Thymus (tissue), 11 donors: ENCODE measurements at regions not wholly inside any gene's neighbourhood (a gene's known extent, or its start where the extent isn't known, plus 50 kb on each side); places are given as distances from the start of the nearest gene placed in this dataset.

Experiments
- DNase-seq, 9 donors: peaks; one replicate each; pipeline ENCODE4 v3.0.0-alpha.2; 2013; ENCODE audit warnings: low spot score in 9 of 9, low read depth in 6 of 9, missing footprints in 1 of 9
- H3K27ac ChIP-seq, 2 donors: one replicate each; pipeline ENCODE4 v1.5.1; 2013; ENCODE audit warnings: control low read depth in 1 of 2, low read depth in 1 of 2, low read length in 1 of 2, mild to moderate bottlenecking in 1 of 2, moderate library complexity in 1 of 2
- H3K27me3 ChIP-seq, 2 donors: one replicate each; pipeline ENCODE4 v1.5.1; 2013; ENCODE audit warnings: low read length in 1 of 2; ENCODE audit not compliant: control insufficient read depth in 2 of 2, insufficient read depth in 1 of 2
- H3K36me3 ChIP-seq, 2 donors: one replicate each; pipeline ENCODE4 v1.5.1; 2013; ENCODE audit warnings: low read length in 1 of 2, mild to moderate bottlenecking in 1 of 2, moderate library complexity in 1 of 2; ENCODE audit not compliant: control insufficient read depth in 2 of 2, insufficient read depth in 2 of 2
- H3K4me1 ChIP-seq, 2 donors: one replicate each; pipeline ENCODE4 v1.5.1; 2013; ENCODE audit warnings: low read length in 2 of 2; ENCODE audit not compliant: control insufficient read depth in 2 of 2, insufficient read depth in 2 of 2
- H3K4me3 ChIP-seq, 2 donors: one replicate each; pipeline ENCODE4 v1.5.1; 2013; ENCODE audit warnings: low read length in 2 of 2, control low read depth in 1 of 2, mild to moderate bottlenecking in 1 of 2
- H3K9me3 ChIP-seq, 2 donors: one replicate each; pipeline ENCODE4 v1.5.1; 2013; ENCODE audit warnings: low read length in 1 of 2, mild to moderate bottlenecking in 1 of 2; ENCODE audit not compliant: control insufficient read depth in 2 of 2, insufficient read depth in 1 of 2
- WGBS: extraction: QIAGEN DNeasy Blood & Tissue Kit; methylation state at CpG from one replicate; pipeline ENCODE4 v1.1.7; 2013; 5-methylcytosine and 5-hydroxymethylcytosine counted together
- donor health status: healthy.

DNA sequence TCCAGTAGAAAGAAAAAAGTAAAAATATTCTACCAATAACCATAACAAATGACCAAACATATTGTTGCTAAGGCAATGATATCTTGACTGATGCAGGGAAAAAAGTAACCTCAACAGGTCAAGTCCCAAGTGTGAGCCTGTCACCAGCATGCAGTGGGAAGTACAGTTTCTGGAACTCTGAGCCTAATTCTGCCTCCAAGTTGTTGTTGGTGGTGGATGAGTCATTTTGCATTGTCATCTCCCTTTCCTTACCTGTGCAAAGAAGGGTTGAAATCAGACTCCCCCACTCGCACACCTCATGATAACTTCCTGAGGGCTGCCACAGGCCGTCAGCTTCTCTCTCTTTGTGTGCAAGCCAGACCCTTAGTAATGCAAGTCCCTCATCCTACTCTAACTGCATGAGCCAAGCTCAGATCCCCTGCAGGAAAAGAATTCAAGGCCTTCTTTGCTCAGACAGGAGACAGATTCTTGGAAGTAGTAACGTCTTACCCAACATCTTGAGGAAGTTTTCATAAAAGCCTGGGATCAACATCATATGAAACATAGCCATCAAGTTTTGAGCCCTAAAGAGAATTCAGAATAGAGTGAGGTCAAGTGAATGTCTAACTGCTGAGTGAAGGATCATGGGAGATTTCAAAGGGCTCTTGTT lies 207.6 kb upstream of the FOXA2 start:
- Histone ChIP-seq H3K27ac (no peak overlapping the region), H3K4me1 (no peaks in the 10 kb centered on the region), H3K9me3 (no peaks in the 10 kb centered on the region), H3K27me3 (no peaks in the 10 kb centered on the region), H3K4me3 (no peak overlapping the region), H3K36me3 (no peaks in the 10 kb centered on the region)
- 55% methylated on average over 3 of the region's 3 CpGs for WGBS
- no peak for DNase-seq

GRCh38 chr20:22794200-22794599 lies 209.8 kb upstream of the FOXA2 start:
- no peak overlapping the region for H3K4me3 ChIP-seq
- DNase-seq, result no peak
- 78% methylated on average over 1 of the region's 1 CpG for WGBS
- H3K27me3 ChIP-seq, result no peaks in the 10 kb centered on the region
- H3K27ac ChIP-seq, result no peak overlapping the region
- no peaks in the 10 kb centered on the region for H3K4me1 ChIP-seq
- no peaks in the 10 kb centered on the region for H3K9me3 ChIP-seq
- H3K36me3 ChIP-seq, result no peaks in the 10 kb centered on the region

- Histone ChIP-seq H3K27me3 (no peaks in the 10 kb centered on the region), H3K36me3 (no peaks in the 10 kb centered on the region), H3K9me3 (no peaks in the 10 kb centered on the region), H3K4me3 (no peak overlapping the region), H3K4me1 (no peaks in the 10 kb centered on the region), H3K27ac (no peak overlapping the region)
- no peak for DNase-seq
- 61% methylated on average over 5 of the region's 5 CpGs for WGBS
Measured at GRCh38 chr20:22795433-22795832, 211.1 kb upstream of the FOXA2 start.

- no peak for DNase-seq
- Histone ChIP-seq H3K4me3 (no peak overlapping the region), H3K27ac (no peak overlapping the region), H3K9me3 (no peaks in the 10 kb centered on the region), H3K4me1 (no peaks in the 10 kb centered on the region), H3K27me3 (no peaks in the 10 kb centered on the region), H3K36me3 (no peaks in the 10 kb centered on the region)
- 94% methylated on average over 4 of the region's 4 CpGs for WGBS
Measured at GRCh38 chr20:22795871-22796270, 211.5 kb upstream of the FOXA2 start.

- 84% methylated on average over 5 of the region's 5 CpGs for WGBS
- H3K27ac ChIP-seq, result no peak overlapping the region
Measured at GRCh38 chr20:22796469-22797077, 212.2 kb upstream of the FOXA2 start.

GRCh38 chr20:22797103-22797502 lies 212.7 kb upstream of the FOXA2 start:
- H3K27me3 ChIP-seq, result no peaks in the 10 kb centered on the region
- H3K27ac ChIP-seq, result no peak overlapping the region
- 90% methylated on average over 3 of the region's 3 CpGs for WGBS
- no peaks in the 10 kb centered on the region for H3K36me3 ChIP-seq
- no peaks in the 10 kb centered on the region for H3K4me1 ChIP-seq
- no peaks in the 10 kb centered on the region for H3K9me3 ChIP-seq
- DNase-seq, result no peak
- H3K4me3 ChIP-seq, result no peak overlapping the region

More at GRCh38 chr20:22796469-22797077, 212.2 kb upstream of the FOXA2 start:
- Histone ChIP-seq H3K36me3 (no peaks in the 10 kb centered on the region), H3K27me3 (no peaks in the 10 kb centered on the region), H3K9me3 (no peaks in the 10 kb centered on the region), H3K4me1 (no peaks in the 10 kb centered on the region), H3K4me3 (no peak overlapping the region)
- no peak for DNase-seq

- Histone ChIP-seq H3K36me3 (no peaks in the 10 kb centered on the region), H3K27ac (no peak overlapping the region), H3K4me1 (no peaks in the 10 kb centered on the region), H3K9me3 (no peaks in the 10 kb centered on the region), H3K4me3 (no peak overlapping the region), H3K27me3 (no peaks in the 10 kb centered on the region)
- DNase-seq, result no peak
- WGBS, result 97% methylated on average over 3 of the region's 3 CpGs
Measured at GRCh38 chr20:22799687-22800086, 215.3 kb upstream of the FOXA2 start.

GRCh38 chr20:22800129-22800528 lies 215.8 kb upstream of the FOXA2 start:
- Histone ChIP-seq H3K4me1 (no peaks in the 10 kb centered on the region), H3K9me3 (no peaks in the 10 kb centered on the region), H3K4me3 (no peak overlapping the region), H3K27ac (no peak overlapping the region), H3K36me3 (no peaks in the 10 kb centered on the region), H3K27me3 (no peaks in the 10 kb centered on the region)
- DNase-seq, result no peak
- 88% methylated on average over 1 of the region's 1 CpG for WGBS

- no peak overlapping the region for H3K27ac ChIP-seq
- WGBS, result 76% methylated on average over 4 of the region's 4 CpGs
- no peak overlapping the region for H3K4me3 ChIP-seq
- no peaks in the 10 kb centered on the region for H3K4me1 ChIP-seq
- no peaks in the 10 kb centered on the region for H3K9me3 ChIP-seq
- H3K27me3 ChIP-seq, result no peaks in the 10 kb centered on the region
- H3K36me3 ChIP-seq, result no peaks in the 10 kb centered on the region
- no peak for DNase-seq
Measured at GRCh38 chr20:22801528-22801927, 217.2 kb upstream of the FOXA2 start.
